ENCODE measurements at regions not wholly inside any gene's neighbourhood (a gene's known extent, or its start where the extent isn't known, plus 50 kb on each side); places are given as distances from the start of the nearest gene placed in this dataset.

GRCh38 chr1:102089791-102090190 is 93.1 kb upstream of the OLFM3 start:
- no TSS peak for BruUV-seq (replicated peaks)
- no peaks in the 10 kb centered on the region for H3K9me1 ChIP-seq (ENCODE audit: insufficient read depth, low read length)
- H3K79me1 ChIP-seq (ENCODE audit: low read depth in 1 of 2, low read length in 2 of 2), result no peaks in the 10 kb centered on the region
- intact Hi-C loops (cut with micrococcal nuclease) (no loop called here), in situ Hi-C loops (cut with MboI; ENCODE audit: low sequenced_read_pairs) (no loop called here), dilution Hi-C loops (cut with HindIII; ENCODE audit: low sequenced_read_pairs, unreplicated experiment) (no loop called here)
- H2BK20ac ChIP-seq (ENCODE audit: low read depth, low read length), result no peak overlapping the region
- H2AK9ac ChIP-seq (replicated peaks; ENCODE audit: low read depth, low read length, poor library complexity), result no peak overlapping the region
- H3K4ac ChIP-seq (ENCODE audit: low read depth, low read length), result no peak overlapping the region
- H3K14ac ChIP-seq (replicated peaks; ENCODE audit: low read depth, low read length), result no peak overlapping the region
- no peak overlapping the region for H3K4me3 ChIP-seq (ENCODE audit: insufficient read depth, low read depth, low read length)
- no peak overlapping the region for H2BK120ac ChIP-seq (ENCODE audit: low read depth, low read length)
- H3K27ac ChIP-seq (ENCODE audit: insufficient read depth, low read length), result no peak overlapping the region
- H4K8ac ChIP-seq (ENCODE audit: low read depth in 2 of 2, low read length in 2 of 2), result no peak overlapping the region
- H4K20me1 ChIP-seq (ENCODE audit: insufficient read depth, low read length), result no peaks in the 10 kb centered on the region
- H3K36me3 ChIP-seq (ENCODE audit: control insufficient read depth, insufficient read depth, low read length), result no peaks in the 10 kb centered on the region
- H3K9ac ChIP-seq (ENCODE audit: low read depth, low read length), result no peak overlapping the region
- ATAC-seq (ENCODE audit: low read depth) (no peak), DNase-seq (no peak)
- H2BK5ac ChIP-seq (ENCODE audit: low read depth, low read length, poor library complexity, severe bottlenecking), result no peak overlapping the region
- no peak overlapping the region for H4K91ac ChIP-seq (ENCODE audit: insufficient read depth, low read depth, low read length)
- H2BK15ac ChIP-seq (ENCODE audit: low read depth, low read length), result no peak overlapping the region
- CTCF ChIA-PET, result interaction anchor here (1.2 kb wide), 1 partner anchor 11 kb away, joined by 3 read pairs; no protein-coding TSS in a partner anchor
- H3K56ac ChIP-seq (ENCODE audit: extremely low read depth, insufficient read depth, low read length), result no peak overlapping the region
- H3K4me2 ChIP-seq (ENCODE audit: low read depth, low read length), result no peak overlapping the region
- no peak overlapping the region for H3K23ac ChIP-seq (ENCODE audit: low read depth, low read length)
- no peaks in the 10 kb centered on the region for H3K27me3 ChIP-seq (ENCODE audit: control insufficient read depth, insufficient read depth, low read length)
- peaks cover 3% of the 10 kb centered on the region for H3K9me3 ChIP-seq (ENCODE audit: control insufficient read depth, insufficient read depth, low read length)
- no peaks in the 10 kb centered on the region for H3K4me1 ChIP-seq (ENCODE audit: control insufficient read depth, insufficient read depth, low read length)
- no CpG with 5 or more reads among the region's 1 CpG for WGBS, 2 experiments (ENCODE audit: extremely low coverage in 2 of 2, insufficient read length in 1 of 2)
- no peak overlapping the region for H3K18ac ChIP-seq (ENCODE audit: low read depth, low read length)
- POLR2A ChIA-PET (ENCODE audit: unreplicated experiment), result no interaction called here
- no peak overlapping the region for H2AK5ac ChIP-seq (ENCODE audit: low read depth, low read length)
- no peak overlapping the region for H4K5ac ChIP-seq (ENCODE audit: low read depth, low read length)
- TF ChIP-seq RAD21 (IDR thresholded peaks at IDR 0.05; ENCODE audit: low read length) (no peak), USF2 (IDR thresholded peaks at IDR 0.05; ENCODE audit: low read depth, low read length) (no peak), SMC3 (IDR thresholded peaks at IDR 0.05; ENCODE audit: low read depth, low read length) (no peak), RFX5 (IDR thresholded peaks at IDR 0.05; ENCODE audit: low read depth, low read length) (no peak)
- no peak overlapping the region for H2AFZ ChIP-seq (replicated peaks; ENCODE audit: low read length, poor library complexity)
